NCI-H146 (cell line): ENCODE measurements at regions not wholly inside any gene's neighbourhood (a gene's known extent, or its start where the extent isn't known, plus 50 kb on each side); places are given as distances from the start of the nearest gene placed in this dataset.
A peak's percentile ranks its signal among the peaks of the same experiment; 100 is the strongest.
"Not testable (repeated sequence)": the region's sequence is repeated elsewhere in the genome, so short reads cannot be mapped to it uniquely, and the experiment has no call there.

ENCODE experiments used
- DNase-seq: peaks from one replicate; lab custom pipeline; 2025; lab: John Stamatoyannopoulos, UW

GRCh38 chrX:99413317-99413716 lies 996.8 kb downstream of the PCDH19 start:
- DNase-seq, result no peak

- DNase-seq, result no peak
Measured at GRCh38 chrX:99398545-99398944, 1011.5 kb downstream of the PCDH19 start.

GRCh38 chrX:99397879-99398278 lies 1012.2 kb downstream of the PCDH19 start:
- DNase-seq, result no peak

GRCh38 chrX:99394456-99394855 lies 1015.6 kb downstream of the PCDH19 start:
- no peak for DNase-seq

- DNase-seq, result no peak
Measured at GRCh38 chrX:99384594-99385374, 1025.3 kb downstream of the PCDH19 start.

GRCh38 chrX:99383786-99384185 lies 1026.3 kb downstream of the PCDH19 start:
- DNase-seq, result no peak

- DNase-seq, result no peak
Measured at GRCh38 chrX:99371976-99372595, 1038.0 kb downstream of the PCDH19 start.

- DNase-seq, result no peak
Measured at GRCh38 chrX:99353412-99353811, 1056.7 kb downstream of the PCDH19 start.

GRCh38 chrX:99348256-99348655 lies 1061.8 kb downstream of the PCDH19 start:
- no peak for DNase-seq

GRCh38 chrX:99308302-99308701 lies 1101.8 kb downstream of the PCDH19 start:
- DNase-seq, result no peak

GRCh38 chrX:99305573-99305972 lies 1104.5 kb downstream of the PCDH19 start:
- no peak for DNase-seq

GRCh38 chrX:99301990-99302389 lies 1108.1 kb downstream of the PCDH19 start:
- peak; percentile 4 for DNase-seq

- no peak for DNase-seq
Measured at GRCh38 chrX:99271641-99272040, 1138.4 kb downstream of the PCDH19 start.

- no peak for DNase-seq
Measured at GRCh38 chrX:99266255-99266654, 1143.8 kb downstream of the PCDH19 start.

GRCh38 chrX:99248180-99248579 lies 1161.9 kb downstream of the PCDH19 start:
- DNase-seq, result no peak

GRCh38 chrX:99242001-99242400 lies 1168.1 kb downstream of the PCDH19 start:
- DNase-seq, result no peak

- DNase-seq, result not testable (repeated sequence)
Measured at GRCh38 chrX:99234384-99234783, 1175.7 kb downstream of the PCDH19 start.

GRCh38 chrX:99192421-99192820 lies 1217.7 kb downstream of the PCDH19 start:
- DNase-seq, result no peak

GRCh38 chrX:99184153-99184552 lies 1225.9 kb downstream of the PCDH19 start:
- no peak for DNase-seq

GRCh38 chrX:99172958-99173357 lies 1237.1 kb downstream of the PCDH19 start:
- no peak for DNase-seq

- DNase-seq, result no peak
Measured at GRCh38 chrX:99142745-99143144, 1267.3 kb downstream of the PCDH19 start.

- DNase-seq, result no peak
Measured at GRCh38 chrX:99137488-99137887, 1272.6 kb downstream of the PCDH19 start.

- DNase-seq, result no peak
Measured at GRCh38 chrX:99117011-99117410, 1293.1 kb downstream of the PCDH19 start.
